SU-DHL-6 (cell line): ENCODE measurements at regions not wholly inside any gene's neighbourhood (a gene's known extent, or its start where the extent isn't known, plus 50 kb on each side); places are given as distances from the start of the nearest gene placed in this dataset.

Experiments used
- EZH2phosphoT487 ChIP-seq: fragments of 200-600 bp; sonication (generic), shearing (Covaris generic); conservative IDR thresholded peaks from 2 replicates; pipeline ENCODE4 v1.6.1; 2018; ENCODE audit warnings: mild to moderate bottlenecking, antibody characterized with exemption, low read length, moderate library complexity, mixed read lengths
- TF ChIP-seq, protein P1 (sequence below): fragments of 200-600 bp; sonication (generic); IDR thresholded peaks from one replicate; pipeline ENCODE4 v1.5.1; 2017; ENCODE audit warnings: antibody characterized with exemption, mild to moderate bottlenecking, low read length, moderate library complexity; ENCODE audit not compliant: insufficient read depth, poor library complexity, severe bottlenecking

DNA sequence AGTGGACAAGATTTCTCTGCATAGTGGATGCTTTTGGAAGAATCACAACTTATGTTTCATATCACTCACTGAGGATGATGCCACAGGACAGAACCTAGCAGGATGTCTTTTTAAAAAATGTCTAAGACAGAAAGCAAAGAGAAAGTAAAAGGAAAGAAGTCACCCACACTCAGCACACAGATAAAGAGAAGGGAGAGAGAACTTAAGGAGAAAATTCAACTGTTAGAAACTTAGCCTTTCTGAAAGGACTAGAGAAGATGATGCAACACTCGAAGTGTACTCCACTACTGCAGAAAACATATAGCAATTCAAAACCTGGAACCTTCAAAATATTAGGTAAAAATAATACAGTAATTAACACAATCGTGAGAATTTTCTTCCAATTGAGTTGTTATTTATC lies 52.8 kb upstream of the STK26 start:
- TF ChIP-seq EZH2phosphoT487 = no peak
- TF ChIP-seq, protein P1, sequence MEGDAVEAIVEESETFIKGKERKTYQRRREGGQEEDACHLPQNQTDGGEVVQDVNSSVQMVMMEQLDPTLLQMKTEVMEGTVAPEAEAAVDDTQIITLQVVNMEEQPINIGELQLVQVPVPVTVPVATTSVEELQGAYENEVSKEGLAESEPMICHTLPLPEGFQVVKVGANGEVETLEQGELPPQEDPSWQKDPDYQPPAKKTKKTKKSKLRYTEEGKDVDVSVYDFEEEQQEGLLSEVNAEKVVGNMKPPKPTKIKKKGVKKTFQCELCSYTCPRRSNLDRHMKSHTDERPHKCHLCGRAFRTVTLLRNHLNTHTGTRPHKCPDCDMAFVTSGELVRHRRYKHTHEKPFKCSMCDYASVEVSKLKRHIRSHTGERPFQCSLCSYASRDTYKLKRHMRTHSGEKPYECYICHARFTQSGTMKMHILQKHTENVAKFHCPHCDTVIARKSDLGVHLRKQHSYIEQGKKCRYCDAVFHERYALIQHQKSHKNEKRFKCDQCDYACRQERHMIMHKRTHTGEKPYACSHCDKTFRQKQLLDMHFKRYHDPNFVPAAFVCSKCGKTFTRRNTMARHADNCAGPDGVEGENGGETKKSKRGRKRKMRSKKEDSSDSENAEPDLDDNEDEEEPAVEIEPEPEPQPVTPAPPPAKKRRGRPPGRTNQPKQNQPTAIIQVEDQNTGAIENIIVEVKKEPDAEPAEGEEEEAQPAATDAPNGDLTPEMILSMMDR = no peak
